ENCODE measurements at regions not wholly inside any gene's neighbourhood (a gene's known extent, or its start where the extent isn't known, plus 50 kb on each side); places are given as distances from the start of the nearest gene placed in this dataset.

DNA sequence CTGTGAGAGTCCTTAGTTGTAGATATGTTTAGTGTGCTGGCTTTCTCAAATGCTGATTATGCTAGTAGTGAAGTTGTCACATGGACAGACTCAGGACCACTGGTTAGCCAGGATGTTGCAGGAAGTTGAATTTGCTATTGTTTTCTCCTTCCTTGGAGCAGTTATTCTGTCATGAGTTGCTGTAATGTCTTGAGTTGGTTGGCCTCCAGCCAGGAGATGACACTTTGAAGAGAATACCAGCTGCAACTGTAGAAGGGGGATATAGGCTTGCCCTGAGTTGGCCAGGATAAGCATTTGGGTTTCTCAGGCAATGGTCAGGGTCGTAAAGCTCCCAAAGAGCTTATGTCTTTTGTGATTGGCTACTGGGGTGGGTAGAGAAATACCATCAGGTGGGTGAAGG, 206.7 kb downstream of the ZNF621 start:
- ATAC-seq (ENCODE audit: low read depth) (no peak), DNase-seq (no peak)
- Mint-ChIP-seq H3K36me3 (ENCODE audit: low read depth) (peaks cover 18% of the 10 kb centered on the region), H3K9me3 (peaks cover 25% of the 10 kb centered on the region), H3K27ac (no peak overlapping the region), H3K4me3 (no peak overlapping the region), H3K4me1 (no peaks in the 10 kb centered on the region), H3K27me3 (no peaks in the 10 kb centered on the region)
- TF ChIP-seq CTCF (IDR thresholded peaks at IDR 0.05): no peak
- ChIA-PET CTCF (no interaction called here), POLR2A (no interaction called here)
- intact Hi-C loops (cut with micrococcal nuclease): no loop called here

GRCh38 chr3:40736943-40737342, 212.2 kb downstream of the ZNF621 start:
- intact Hi-C loops (cut with micrococcal nuclease): no loop called here
- no peak overlapping the region for H3K27ac Mint-ChIP-seq
- peaks cover 4% of the 10 kb centered on the region for H3K4me1 Mint-ChIP-seq
- H3K27me3 Mint-ChIP-seq: no peaks in the 10 kb centered on the region
- TF ChIP-seq CTCF (IDR thresholded peaks at IDR 0.05): no peak
- peaks cover 2% of the 10 kb centered on the region for H3K9me3 Mint-ChIP-seq
- DNase-seq (no peak), ATAC-seq (ENCODE audit: low read depth) (no peak)
- POLR2A ChIA-PET: no interaction called here
- H3K4me3 Mint-ChIP-seq: no peak overlapping the region
- CTCF ChIA-PET: no interaction called here
- peaks cover 3% of the 10 kb centered on the region for H3K36me3 Mint-ChIP-seq (ENCODE audit: low read depth)

- DNase-seq (no peak), ATAC-seq (ENCODE audit: low read depth) (no peak)
- no peaks in the 10 kb centered on the region for H3K27me3 Mint-ChIP-seq
- intact Hi-C loops (cut with micrococcal nuclease): no loop called here
- H3K36me3 Mint-ChIP-seq (ENCODE audit: low read depth): peaks cover 3% of the 10 kb centered on the region
- POLR2A ChIA-PET: no interaction called here
- peaks cover 2% of the 10 kb centered on the region for H3K9me3 Mint-ChIP-seq
- H3K27ac Mint-ChIP-seq: no peak overlapping the region
- TF ChIP-seq CTCF (IDR thresholded peaks at IDR 0.05): no peak
- no peak overlapping the region for H3K4me3 Mint-ChIP-seq
- peaks cover 5% of the 10 kb centered on the region for H3K4me1 Mint-ChIP-seq
- CTCF ChIA-PET: no interaction called here
Observed at GRCh38 chr3:40737343-40737742, 212.6 kb downstream of the ZNF621 start.

DNA sequence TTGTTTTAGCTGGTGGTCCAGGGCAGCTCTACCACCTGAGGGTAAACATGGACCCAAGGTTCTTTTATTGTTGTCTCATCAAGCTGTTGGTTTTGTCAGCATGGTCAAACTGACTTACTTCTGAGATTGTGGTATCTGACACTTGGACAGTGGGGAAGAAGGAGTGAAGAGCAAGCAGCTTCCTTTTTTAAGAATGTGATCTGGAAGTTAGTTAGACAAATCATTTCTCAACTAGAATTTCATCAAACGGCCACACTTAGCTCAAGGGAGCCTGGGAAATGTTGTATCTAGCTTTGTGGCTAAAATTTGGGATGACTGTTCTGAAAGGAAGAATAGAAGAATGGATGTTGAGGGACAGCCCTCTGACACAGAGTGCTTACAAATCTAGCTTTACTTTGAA, 215.2 kb downstream of the ZNF621 start:
- TF ChIP-seq CTCF (IDR thresholded peaks at IDR 0.05): no peak
- Mint-ChIP-seq H3K9me3 (no peaks in the 10 kb centered on the region), H3K27me3 (no peaks in the 10 kb centered on the region), H3K4me3 (no peak overlapping the region), H3K27ac (no peak overlapping the region), H3K36me3 (ENCODE audit: low read depth) (no peaks in the 10 kb centered on the region), H3K4me1 (peaks cover 5% of the 10 kb centered on the region)
- ATAC-seq (ENCODE audit: low read depth) (no peak), DNase-seq (no peak)
- ChIA-PET CTCF (no interaction called here), POLR2A (no interaction called here)
- intact Hi-C loops (cut with micrococcal nuclease): no loop called here

DNA sequence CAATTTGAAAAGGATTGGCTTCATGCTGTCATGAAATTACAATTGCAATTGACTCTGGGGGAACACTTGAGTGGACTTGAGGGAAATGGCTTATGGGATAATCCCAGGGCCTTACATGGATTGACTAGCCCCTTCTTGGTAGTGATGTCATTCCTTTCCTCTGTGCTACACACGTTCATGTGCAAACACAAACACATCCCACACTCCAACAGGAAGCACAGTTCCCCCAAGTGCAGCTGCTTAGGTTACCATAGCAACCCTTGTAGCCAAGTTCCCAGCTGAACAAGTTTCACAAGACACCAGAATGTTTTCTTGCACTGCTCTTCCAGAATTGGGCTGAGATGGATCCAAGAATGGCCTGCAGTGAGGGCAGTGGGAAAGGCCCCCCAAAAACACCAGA, 217.0 kb downstream of the ZNF621 start:
- Mint-ChIP-seq H3K9me3 (no peaks in the 10 kb centered on the region), H3K4me1 (peaks cover 5% of the 10 kb centered on the region), H3K4me3 (no peak overlapping the region), H3K36me3 (ENCODE audit: low read depth) (no peaks in the 10 kb centered on the region), H3K27ac (no peak overlapping the region), H3K27me3 (peaks cover 2% of the 10 kb centered on the region)
- POLR2A ChIA-PET: no interaction called here
- DNase-seq: no peak
- no peak for TF ChIP-seq CTCF (IDR thresholded peaks at IDR 0.05)
- intact Hi-C loops (cut with micrococcal nuclease): no loop called here
- no peak for ATAC-seq (ENCODE audit: low read depth)
- CTCF ChIA-PET: no interaction called here
